ENCODE measurements at regions not wholly inside any gene's neighbourhood (a gene's known extent, or its start where the extent isn't known, plus 50 kb on each side); places are given as distances from the start of the nearest gene placed in this dataset.

DNA sequence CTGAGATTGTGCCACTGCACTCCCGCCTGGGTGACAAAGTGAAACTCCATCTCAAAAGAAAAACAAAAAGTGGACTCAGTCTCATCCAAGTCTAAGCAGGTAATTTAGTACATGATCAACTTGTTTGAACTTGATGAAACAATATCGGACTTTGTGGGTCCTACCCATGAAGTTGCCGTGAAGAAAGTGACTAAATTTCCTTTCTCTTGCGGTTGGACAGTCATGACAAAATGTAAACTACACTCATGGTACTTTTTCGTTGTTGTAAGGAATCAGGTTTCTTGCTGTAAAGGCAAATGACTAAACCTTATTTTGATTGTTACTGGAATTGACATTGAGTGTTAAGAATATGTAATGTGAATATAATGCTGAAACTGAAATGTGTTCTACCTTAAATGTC lies 164.5 kb upstream of the PLET1 start:
- TF ChIP-seq POLR2A (IDR thresholded peaks at IDR 0.05; ENCODE audit: low read depth, low read length) (no peak), POLR2AphosphoS5 (IDR thresholded peaks at IDR 0.05; ENCODE audit: low read depth, low read length) (no peak), TAF1 (IDR thresholded peaks at IDR 0.05; ENCODE audit: low read depth, low read length) (no peak)

All from GM12891 (cell line).